LNCAP (cell line): ENCODE measurements at regions not wholly inside any gene's neighbourhood (a gene's known extent, or its start where the extent isn't known, plus 50 kb on each side); places are given as distances from the start of the nearest gene placed in this dataset.

Experiments used
- CTCF ChIP-seq: fragments of 450-650 bp; IDR thresholded peaks from 2 replicates; pipeline ENCODE4 v1.5.1; 2017; ENCODE audit warnings: mild to moderate bottlenecking

GRCh38 chr1:90768826-90769225 lies 51.7 kb upstream of the BARHL2 start:
- no peak for TF ChIP-seq CTCF

- no peak for TF ChIP-seq CTCF
These were observed 51.0 kb upstream of the BARHL2 start for GRCh38 chr1:90768098-90768497.
